HUES48 (cell line): ENCODE measurements at regions not wholly inside any gene's neighbourhood (a gene's known extent, or its start where the extent isn't known, plus 50 kb on each side); places are given as distances from the start of the nearest gene placed in this dataset.

Experiments
- H3K27ac ChIP-seq: one replicate; pipeline ENCODE4 v1.7.0; 2013; ENCODE audit warnings: low read depth, low read length, inconsistent platforms
- H3K27me3 ChIP-seq: 2 replicates; pipeline ENCODE4 v1.6.1; 2013; ENCODE audit warnings: mild to moderate bottlenecking, low read length; ENCODE audit not compliant: control insufficient read depth, insufficient read depth
- H3K36me3 ChIP-seq: 2 replicates; pipeline ENCODE4 v1.6.1; 2013; ENCODE audit warnings: low read length; ENCODE audit not compliant: control insufficient read depth, insufficient read depth
- H3K4me1 ChIP-seq: 2 replicates; pipeline ENCODE4 v1.6.1; 2013; ENCODE audit warnings: mild to moderate bottlenecking, low read length; ENCODE audit not compliant: control insufficient read depth, insufficient read depth
- H3K4me3 ChIP-seq: 2 replicates; pipeline ENCODE4 v1.5.1; 2013; ENCODE audit warnings: mild to moderate bottlenecking, low read depth, low read length
- H3K9ac ChIP-seq: 2 replicates; pipeline ENCODE4 v1.6.1; 2013; ENCODE audit warnings: mild to moderate bottlenecking, low read depth, low read length, moderate library complexity
- H3K9me3 ChIP-seq: 2 replicates; pipeline ENCODE4 v1.6.1; 2013; ENCODE audit warnings: low read length; ENCODE audit not compliant: control insufficient read depth, insufficient read depth

DNA sequence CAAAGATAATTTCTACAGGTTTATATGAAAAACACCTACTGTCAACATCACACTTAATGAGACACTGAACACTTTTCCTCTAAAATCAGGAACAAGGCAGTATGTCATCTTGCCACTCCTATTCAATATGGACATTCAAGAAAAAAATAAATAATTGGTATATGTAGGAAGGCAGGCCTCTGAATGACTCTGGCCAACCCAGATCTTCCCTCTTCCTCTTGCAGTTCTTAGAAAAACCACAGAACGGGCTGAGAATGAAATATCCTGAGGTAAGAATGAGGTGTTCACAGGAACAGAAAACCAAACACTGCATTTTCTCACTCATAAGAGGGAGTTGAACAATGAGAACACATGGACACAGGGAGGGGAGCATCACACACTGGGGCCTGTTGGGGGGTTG, 1207.2 kb upstream of the CITED2 start:
- Histone ChIP-seq H3K9me3 (no peaks in the 10 kb centered on the region), H3K36me3 (no peaks in the 10 kb centered on the region)

DNA sequence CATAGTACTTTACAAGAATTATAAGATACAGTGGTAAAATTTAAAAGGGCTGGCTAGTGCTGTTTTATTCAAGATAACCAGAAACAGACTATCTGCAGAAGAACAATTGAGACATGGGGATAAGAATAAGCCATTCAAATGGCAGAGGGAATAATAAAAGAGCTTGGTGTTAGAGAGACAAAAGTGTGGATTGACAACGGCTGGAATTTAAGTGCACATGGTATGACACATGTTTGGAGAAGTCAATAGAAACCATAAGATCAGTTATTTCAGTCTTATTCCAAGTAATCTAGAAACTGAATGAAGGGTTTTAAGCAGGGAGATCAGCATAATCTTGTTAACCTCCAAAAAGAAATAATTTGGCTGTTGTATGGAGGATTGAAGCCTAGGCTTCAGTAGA, 1205.5 kb upstream of the CITED2 start:
- H3K36me3 ChIP-seq: no peaks in the 10 kb centered on the region
- H3K27me3 ChIP-seq: no peaks in the 10 kb centered on the region
- peaks cover 9% of the 10 kb centered on the region; the same call in 1 of the 2 replicates for H3K4me1 ChIP-seq
- H3K9ac ChIP-seq: no peak overlapping the region
- H3K4me3 ChIP-seq: no peak overlapping the region
- no peaks in the 10 kb centered on the region for H3K9me3 ChIP-seq
- no peak overlapping the region for H3K27ac ChIP-seq

More for the DNA sequence above, 1207.2 kb upstream of the CITED2 start:
- peaks cover 9% of the 10 kb centered on the region; the same call in 1 of the 2 replicates for H3K4me1 ChIP-seq
- H3K4me3 ChIP-seq: no peak overlapping the region
- H3K9ac ChIP-seq: no peak overlapping the region
- no peak overlapping the region for H3K27ac ChIP-seq
- H3K27me3 ChIP-seq: no peaks in the 10 kb centered on the region

DNA sequence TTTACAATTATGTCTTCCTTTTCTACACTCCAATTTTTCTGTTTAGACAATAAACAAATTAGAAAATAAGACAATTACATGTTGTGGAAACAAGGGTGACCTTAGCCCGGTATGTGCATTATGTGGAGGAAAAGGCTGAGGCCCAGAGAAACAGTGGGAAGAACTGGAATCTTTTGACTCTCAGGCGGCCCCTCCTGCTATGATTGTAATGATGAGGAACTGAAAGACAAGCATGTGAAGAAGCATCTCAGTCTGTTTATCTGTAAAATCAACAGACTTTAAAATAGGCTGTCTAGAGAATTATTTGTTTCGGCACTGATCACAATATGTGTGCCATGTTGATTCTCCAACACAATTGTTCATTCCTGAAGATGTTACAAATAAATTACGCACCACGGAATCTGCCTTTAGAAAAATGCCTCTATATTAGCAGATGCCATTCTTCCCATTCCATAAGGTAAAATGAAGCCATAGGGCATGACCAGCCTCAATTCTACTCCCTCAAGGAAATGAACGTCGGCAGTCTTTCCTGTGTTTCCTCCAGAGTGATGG, 1201.6 kb upstream of the CITED2 start:
- H3K9me3 ChIP-seq: no peaks in the 10 kb centered on the region
- no peak overlapping the region for H3K27ac ChIP-seq
- H3K9ac ChIP-seq: no peak overlapping the region
- no peaks in the 10 kb centered on the region for H3K36me3 ChIP-seq
- no peaks in the 10 kb centered on the region for H3K27me3 ChIP-seq
- H3K4me3 ChIP-seq: no peak overlapping the region
- peaks cover 15% of the 10 kb centered on the region for H3K4me1 ChIP-seq

DNA sequence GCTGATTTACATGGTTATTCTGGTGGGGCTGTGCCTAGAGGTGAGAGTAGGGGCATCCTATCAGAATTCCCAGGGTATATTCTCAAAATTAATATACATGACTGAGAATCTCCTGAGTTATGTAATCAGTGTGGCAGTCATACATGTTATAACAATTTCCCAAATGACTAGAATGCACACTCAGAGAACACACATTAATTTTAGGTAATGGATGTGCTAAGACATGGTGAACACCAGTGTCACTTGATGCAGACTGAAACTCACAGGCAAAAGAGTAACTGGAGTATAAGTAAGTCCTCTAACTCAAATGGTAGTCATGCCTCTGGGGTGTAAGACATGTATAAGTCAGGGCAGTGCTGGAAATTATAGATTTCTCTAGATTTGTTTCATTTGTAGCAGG, 1198.4 kb upstream of the CITED2 start:
- H3K9ac ChIP-seq: no peak overlapping the region
- no peak overlapping the region for H3K27ac ChIP-seq

DNA sequence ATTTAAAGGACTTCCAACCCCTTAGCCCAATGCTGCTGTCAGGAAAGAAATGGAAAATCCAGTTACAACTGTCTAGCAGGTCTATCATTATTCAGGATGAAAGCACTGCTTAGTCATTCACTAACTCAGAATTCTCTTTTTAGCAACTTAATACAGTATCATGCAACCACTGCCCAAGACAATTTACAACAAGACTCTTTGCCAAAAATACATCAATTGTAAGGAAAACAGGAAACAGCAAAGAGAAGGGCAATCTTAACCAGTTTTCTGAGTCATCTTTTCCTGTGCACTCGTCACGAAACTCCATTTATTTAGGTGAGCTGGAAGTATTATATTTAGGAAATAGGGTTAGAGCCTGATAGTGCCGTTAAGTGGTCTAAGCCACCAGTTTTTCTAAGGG, 1197.7 kb upstream of the CITED2 start:
- H3K27me3 ChIP-seq: no peaks in the 10 kb centered on the region
- H3K27ac ChIP-seq: no peak overlapping the region
- H3K9ac ChIP-seq: no peak overlapping the region
- H3K36me3 ChIP-seq: no peaks in the 10 kb centered on the region
- H3K4me1 ChIP-seq: peaks cover 6% of the 10 kb centered on the region; the same call in 1 of the 2 replicates
- H3K4me3 ChIP-seq: no peak overlapping the region
- no peaks in the 10 kb centered on the region for H3K9me3 ChIP-seq

More for the DNA sequence above, 1198.4 kb upstream of the CITED2 start:
- Histone ChIP-seq H3K9me3 (no peaks in the 10 kb centered on the region), H3K4me1 (peaks cover 6% of the 10 kb centered on the region; the same call in 1 of the 2 replicates), H3K27me3 (no peaks in the 10 kb centered on the region), H3K4me3 (no peak overlapping the region), H3K36me3 (no peaks in the 10 kb centered on the region)

DNA sequence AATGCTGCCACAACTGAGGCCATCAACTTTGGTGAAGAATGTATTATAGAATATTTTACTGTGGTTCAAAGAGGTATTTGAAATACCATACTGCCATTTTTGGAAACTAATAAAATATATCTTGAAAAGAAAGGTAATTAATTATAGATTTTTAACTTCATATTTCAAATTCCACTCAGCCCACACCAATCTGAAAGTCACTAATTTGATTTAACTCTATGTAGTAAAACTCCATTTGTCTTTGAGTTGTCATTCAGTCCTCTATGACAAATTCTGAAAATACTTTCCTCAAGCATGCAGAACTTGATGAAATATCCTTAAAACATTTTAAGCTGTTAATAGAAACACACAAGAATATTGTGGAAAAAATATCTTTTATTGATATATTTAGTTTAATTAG, 1196.7 kb upstream of the CITED2 start:
- H3K27me3 ChIP-seq: no peaks in the 10 kb centered on the region
- no peak overlapping the region for H3K27ac ChIP-seq
- H3K4me1 ChIP-seq: peaks cover 6% of the 10 kb centered on the region; the same call in 1 of the 2 replicates
- H3K9ac ChIP-seq: no peak overlapping the region
- H3K9me3 ChIP-seq: no peaks in the 10 kb centered on the region
- H3K4me3 ChIP-seq: no peak overlapping the region
- H3K36me3 ChIP-seq: no peaks in the 10 kb centered on the region

DNA sequence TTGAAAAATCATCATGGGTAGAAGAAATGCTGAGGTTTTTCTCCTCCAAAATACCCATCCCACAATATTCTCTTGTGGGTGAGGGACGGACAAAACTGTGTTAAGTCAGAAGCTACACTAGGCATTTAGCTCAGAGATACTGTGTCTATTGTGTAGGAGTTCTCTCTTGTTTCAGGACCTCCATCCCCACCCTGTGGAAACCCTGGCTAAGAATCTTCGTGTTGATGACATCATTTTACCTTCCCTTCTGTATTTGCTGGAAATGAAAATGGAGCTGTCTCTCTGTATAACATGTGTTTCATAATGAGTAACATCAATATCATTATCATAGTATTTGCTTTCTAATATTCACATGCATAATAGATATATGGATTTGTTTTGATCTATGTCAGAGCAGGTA, 1193.0 kb upstream of the CITED2 start:
- no peaks in the 10 kb centered on the region for H3K36me3 ChIP-seq

DNA sequence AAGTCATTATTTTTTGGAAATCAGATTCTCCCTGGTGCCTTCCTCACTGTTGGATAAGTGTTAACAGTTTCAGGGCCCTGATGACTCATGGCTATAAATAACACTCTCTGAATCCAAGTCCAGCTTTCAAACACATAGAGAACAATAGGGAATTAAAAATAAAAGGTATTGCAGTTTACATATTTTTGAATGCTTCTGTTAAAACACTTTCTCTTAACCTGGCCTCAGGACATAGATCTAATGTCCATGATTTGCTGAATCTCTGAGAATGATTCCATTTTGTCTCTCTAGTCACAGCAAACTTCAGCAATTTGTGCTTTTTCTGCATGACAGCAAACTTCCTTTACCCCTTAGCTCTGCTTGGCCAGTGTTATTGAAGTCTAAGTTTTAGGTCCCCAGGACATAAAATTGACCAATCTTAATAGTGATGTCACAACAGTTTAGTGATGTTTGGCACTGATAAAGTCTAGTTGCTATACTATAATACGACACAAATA, 1192.4 kb upstream of the CITED2 start:
- H3K4me1 ChIP-seq: no peaks in the 10 kb centered on the region
- H3K27me3 ChIP-seq: no peaks in the 10 kb centered on the region
- H3K27ac ChIP-seq: no peak overlapping the region
- H3K4me3 ChIP-seq: no peak overlapping the region
- H3K36me3 ChIP-seq: no peaks in the 10 kb centered on the region
- no peaks in the 10 kb centered on the region for H3K9me3 ChIP-seq
- no peak overlapping the region for H3K9ac ChIP-seq

More for the DNA sequence above, 1193.0 kb upstream of the CITED2 start:
- Histone ChIP-seq H3K9ac (no peak overlapping the region), H3K4me1 (peaks cover 2% of the 10 kb centered on the region; the same call in 1 of the 2 replicates), H3K4me3 (no peak overlapping the region), H3K9me3 (no peaks in the 10 kb centered on the region), H3K27ac (no peak overlapping the region), H3K27me3 (no peaks in the 10 kb centered on the region)

DNA sequence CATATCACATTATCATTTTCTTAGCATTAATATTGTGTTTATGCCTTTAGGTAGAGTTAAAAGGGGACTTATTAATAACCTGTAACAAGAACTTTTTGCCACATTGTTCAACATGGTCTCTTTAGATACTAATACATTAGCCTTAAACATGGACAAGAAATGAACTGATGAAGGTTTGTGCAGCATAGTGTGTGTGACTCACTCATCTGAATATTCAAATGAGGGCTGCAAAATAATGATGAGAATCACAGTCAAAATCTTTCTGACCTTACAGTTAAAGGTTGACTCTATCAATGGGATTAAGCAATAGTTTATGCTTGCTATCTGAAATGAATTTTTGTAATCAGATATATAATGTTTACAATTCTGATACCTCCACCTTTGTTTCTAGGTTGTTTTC, 1189.3 kb upstream of the CITED2 start:
- no peaks in the 10 kb centered on the region for H3K27me3 ChIP-seq
- no peaks in the 10 kb centered on the region for H3K9me3 ChIP-seq
- H3K36me3 ChIP-seq: no peaks in the 10 kb centered on the region
- H3K9ac ChIP-seq: no peak overlapping the region
- H3K4me3 ChIP-seq: no peak overlapping the region
- H3K4me1 ChIP-seq: no peaks in the 10 kb centered on the region
- H3K27ac ChIP-seq: no peak overlapping the region

DNA sequence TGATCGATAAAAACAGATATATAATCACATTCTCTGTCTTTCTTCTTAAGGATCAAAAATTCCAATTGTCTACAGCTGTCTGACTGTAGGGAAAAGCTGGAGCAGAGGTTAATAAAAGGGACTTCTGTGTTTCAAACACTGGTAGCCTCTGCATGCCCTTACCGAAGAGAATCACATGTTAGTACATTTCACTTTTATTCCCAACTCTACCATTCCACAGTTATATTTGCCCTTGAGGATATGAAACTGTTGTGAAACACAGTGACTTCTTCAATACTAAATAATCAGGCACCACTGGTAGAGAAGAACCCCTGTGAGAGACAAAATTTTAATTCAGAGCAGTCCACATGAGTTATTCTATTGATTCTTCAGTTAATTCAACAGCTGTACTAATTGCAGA, 1187.3 kb upstream of the CITED2 start:
- Histone ChIP-seq H3K27me3 (no peaks in the 10 kb centered on the region), H3K9ac (no peak overlapping the region), H3K27ac (no peak overlapping the region), H3K4me1 (no peaks in the 10 kb centered on the region), H3K4me3 (no peak overlapping the region), H3K36me3 (no peaks in the 10 kb centered on the region), H3K9me3 (no peaks in the 10 kb centered on the region)

DNA sequence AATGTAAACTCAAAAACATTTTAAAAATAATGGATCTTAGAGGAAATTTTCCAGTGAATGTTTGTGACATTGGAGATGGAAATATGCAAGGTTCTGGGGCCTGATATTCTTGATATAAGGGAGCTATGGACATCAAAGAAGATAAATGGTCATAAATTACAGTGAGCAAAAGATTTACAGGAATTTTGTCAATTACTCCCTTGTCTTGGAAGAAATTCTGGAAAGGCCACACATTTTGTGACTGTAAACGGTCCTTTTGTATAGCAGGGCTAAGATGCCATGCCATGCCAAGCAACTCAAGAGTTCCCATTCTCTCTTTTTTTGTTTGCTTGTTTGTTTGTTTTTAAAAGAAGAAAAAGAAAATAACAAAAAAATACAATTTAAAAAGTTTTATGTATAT, 1186.2 kb upstream of the CITED2 start:
- no peak overlapping the region for H3K9ac ChIP-seq
- H3K9me3 ChIP-seq: no peaks in the 10 kb centered on the region
- no peaks in the 10 kb centered on the region for H3K36me3 ChIP-seq
- no peak overlapping the region for H3K4me3 ChIP-seq
- H3K4me1 ChIP-seq: no peaks in the 10 kb centered on the region
- no peak overlapping the region for H3K27ac ChIP-seq
- H3K27me3 ChIP-seq: no peaks in the 10 kb centered on the region
